NCI-H460 (cell line): ENCODE measurements at regions not wholly inside any gene's neighbourhood (a gene's known extent, or its start where the extent isn't known, plus 50 kb on each side); places are given as distances from the start of the nearest gene placed in this dataset.
"Not testable (repeated sequence)": the region's sequence is repeated elsewhere in the genome, so short reads cannot be mapped to it uniquely, and the experiment has no call there.

ENCODE experiments used
- DNase-seq: peaks from one replicate; pipeline ENCODE4 v3.0.0-alpha.2; 2016; ENCODE audit warnings: low read depth; ENCODE audit errors: extremely low read depth

DNA sequence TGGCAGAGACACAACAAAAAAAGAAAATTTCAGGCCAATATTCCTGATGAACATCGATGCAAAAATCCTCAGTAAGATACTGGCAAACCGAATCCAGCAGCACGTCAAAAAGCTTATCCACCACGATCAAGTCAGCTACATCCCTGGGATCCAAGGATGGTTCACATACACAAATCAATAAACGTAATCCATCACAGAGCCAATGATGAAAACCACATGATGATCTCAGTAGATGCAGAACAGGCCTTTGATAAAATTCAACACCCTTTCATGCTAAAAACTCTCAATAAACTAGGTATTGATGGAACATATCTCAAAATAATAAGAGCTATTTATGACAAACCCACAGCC is 382.1 kb downstream of the IPMK start:
- not testable (repeated sequence) for DNase-seq

GRCh38 chr10:57884965-57885617 is 382.6 kb downstream of the IPMK start:
- DNase-seq, result no peak

GRCh38 chr10:57884407-57884806 is 383.3 kb downstream of the IPMK start:
- no peak for DNase-seq

GRCh38 chr10:57880446-57881227 is 387.1 kb downstream of the IPMK start:
- DNase-seq, result no peak

DNA sequence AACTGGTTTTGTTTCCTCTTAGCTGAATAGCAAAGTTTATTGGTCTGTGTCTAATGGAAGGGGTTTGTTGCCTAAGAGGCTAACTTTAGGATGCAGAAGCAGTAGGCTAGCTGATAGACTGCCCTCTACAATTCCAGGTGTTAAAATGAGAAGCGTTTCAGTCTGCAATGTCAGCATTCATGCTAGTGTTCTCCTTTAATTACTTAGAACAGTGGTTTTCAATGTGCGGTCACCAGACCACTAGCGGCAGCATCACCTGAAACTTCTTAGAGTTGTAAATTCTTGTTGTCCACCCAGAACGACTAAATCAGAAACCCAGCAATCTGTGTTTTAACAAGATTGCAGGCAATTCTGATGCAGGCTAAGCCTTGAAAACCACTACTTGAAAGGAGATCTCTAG is 392.9 kb downstream of the IPMK start:
- no peak for DNase-seq

DNA sequence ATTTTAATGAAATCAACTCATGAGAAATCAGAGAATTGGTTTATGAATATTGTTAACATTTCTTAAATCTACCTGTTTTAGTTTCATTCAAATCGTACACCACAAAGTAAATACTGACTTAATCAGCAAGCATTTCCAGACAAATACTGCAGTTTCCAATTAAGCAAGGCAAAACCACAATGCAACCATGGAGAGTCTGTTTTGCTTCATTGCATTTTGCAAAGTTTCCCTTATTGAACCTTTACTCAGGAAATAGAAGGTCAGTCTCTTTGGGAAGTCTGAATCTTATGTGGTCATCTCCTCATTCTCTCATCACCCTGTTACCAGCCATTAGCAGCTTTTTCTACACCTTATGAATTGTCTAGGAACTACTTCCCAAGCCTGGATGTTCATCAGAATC is 400.5 kb downstream of the IPMK start:
- no peak for DNase-seq

DNA sequence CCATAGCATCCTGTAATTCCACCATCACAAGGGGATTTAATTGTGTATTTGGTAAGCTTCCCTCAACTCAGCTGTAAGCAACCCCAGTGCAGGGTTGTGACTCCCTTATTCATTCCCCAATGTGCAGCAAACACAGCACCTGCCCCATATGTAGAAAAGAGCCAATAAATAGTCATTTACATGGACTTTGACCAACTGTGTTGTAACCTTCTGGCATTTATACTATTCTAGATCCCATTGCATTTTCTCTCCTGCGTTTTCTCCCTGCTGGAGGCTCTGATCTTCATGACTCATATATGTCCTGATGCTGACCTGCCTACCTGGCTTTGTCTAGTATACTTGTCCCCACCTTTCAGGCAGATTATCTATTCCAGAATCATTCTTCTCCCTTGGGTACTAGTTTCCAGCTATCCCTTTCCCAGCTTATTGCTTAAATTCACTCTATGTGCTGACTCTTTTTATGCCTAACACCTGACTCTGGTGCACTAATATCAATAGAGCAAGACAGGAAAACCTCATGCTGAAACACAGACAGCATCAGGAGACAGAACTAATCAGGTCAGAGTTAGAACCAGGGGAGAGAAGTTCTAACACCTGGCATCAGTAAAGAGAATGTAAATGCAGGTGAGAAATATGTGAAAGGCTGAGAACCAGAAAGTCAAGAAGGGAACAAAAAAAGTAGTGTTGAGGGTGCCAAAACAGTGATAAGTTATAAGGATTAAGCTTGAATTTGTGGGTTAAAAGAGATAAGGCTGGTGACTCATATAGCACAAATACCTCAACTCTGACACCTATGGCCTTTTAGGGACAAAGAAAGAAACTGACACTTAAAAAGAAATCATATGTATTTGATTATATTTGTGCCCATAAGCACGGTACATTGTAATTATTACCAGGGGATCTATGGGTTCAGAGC is 402.7 kb downstream of the IPMK start:
- no peak for DNase-seq

DNA sequence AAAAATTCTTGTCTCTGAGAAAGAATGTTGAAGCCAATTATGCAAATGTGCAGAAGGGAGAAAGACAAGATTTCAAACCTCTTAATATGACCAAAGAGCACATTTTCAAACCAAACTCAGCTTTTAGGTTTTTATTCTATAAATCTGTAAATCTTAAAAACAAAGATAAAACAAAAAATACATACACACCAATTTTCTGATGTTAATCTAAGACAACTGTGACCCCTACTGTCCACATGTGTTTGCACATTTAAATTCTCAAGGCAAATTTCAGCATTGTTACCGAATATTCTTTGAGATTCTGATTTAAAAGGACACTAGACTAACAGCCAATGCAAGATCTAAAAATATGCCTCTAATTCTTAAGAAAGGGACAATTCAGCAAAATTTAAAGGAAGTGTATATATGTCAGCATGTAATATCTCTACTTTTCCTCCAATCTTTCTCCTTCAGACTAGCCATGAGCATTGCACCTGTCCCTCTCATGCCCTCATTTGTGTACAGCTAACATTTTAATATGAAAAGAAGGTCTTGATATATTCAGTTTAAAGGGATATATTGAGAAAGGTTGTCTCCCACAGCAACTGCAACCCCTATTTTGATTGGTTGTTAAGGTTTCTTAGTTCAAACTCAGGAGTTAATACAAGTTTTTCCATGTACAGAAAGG is 417.9 kb downstream of the IPMK start:
- DNase-seq, result no peak

- no peak for DNase-seq
These were observed 421.2 kb downstream of the IPMK start for GRCh38 chr10:57846307-57847065.

DNA sequence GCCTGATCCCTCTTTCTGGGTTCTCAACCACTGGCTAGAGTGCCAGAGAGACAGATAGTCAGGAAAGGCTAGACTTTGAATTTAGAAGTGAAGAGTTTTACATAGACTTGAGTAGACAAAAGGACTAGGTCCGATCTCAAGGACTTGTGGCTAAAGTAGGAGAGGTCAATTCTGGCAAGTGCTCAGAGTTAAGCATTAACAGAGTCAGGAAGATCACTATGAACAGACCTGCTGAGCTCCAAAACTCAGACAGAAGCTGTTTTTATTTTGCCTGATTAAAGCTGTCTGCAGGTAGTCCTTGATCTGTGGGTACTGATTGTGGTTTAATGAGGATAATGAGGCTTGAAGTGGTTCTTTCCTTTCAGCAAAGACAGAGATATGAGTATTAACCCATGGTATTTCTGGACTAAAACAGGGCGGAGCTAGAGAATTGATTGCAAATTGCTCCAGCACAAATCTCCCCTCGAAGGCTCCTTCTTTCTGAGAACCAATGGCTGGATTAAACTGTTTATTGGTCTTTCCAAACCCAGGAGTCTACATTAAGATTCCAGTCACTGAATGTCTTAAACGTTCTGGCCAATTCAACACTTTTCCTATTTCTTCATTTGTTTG is 423.2 kb downstream of the IPMK start:
- DNase-seq, result no peak

- DNase-seq, result no peak
These were observed 436.7 kb downstream of the IPMK start for GRCh38 chr10:57830877-57831560.

DNA sequence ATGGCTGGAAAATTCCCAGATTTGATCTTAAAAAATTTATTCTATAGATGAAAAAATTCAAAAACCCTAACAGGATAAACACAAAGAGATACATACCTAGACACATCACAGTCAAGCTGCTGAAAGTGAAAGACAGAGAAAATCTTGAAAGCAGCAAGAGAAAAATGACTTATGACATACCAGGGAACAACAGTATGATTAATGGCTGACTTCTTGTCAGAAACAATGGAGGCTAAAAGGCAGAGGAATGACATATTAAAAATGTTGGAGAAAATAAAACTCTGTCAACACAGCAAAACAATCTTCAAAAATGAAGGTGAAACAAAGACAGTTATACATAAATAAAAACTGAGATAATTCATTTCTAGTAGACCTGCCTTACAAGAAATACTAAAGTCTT is 442.7 kb downstream of the IPMK start:
- no peak for DNase-seq

- DNase-seq, result no peak
These were observed 444.3 kb downstream of the IPMK start for GRCh38 chr10:57823398-57823797.

GRCh38 chr10:57822965-57823364 is 444.7 kb downstream of the IPMK start:
- DNase-seq, result no peak

DNA sequence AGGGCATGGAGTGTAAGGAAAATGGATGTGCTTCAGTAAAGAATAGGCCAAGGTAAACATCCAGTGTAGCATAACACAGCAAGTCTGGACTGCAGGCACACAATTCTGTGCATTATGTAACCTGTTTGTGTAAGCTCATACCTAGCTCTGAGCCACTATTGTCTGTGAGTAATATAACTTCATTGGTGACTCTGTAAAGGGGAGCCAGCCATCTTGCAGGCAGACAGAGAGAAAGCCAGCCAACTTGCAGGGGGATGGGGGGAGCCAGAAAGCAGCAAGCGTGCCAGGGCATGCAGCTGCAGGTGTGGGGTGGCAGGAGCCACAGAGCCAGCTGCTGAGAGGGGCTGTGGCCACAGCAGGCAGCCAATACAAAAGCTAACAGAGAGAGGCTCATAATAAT is 449.2 kb downstream of the IPMK start:
- DNase-seq, result no peak

GRCh38 chr10:57817741-57818140 is 450.0 kb downstream of the IPMK start:
- no peak for DNase-seq

DNA sequence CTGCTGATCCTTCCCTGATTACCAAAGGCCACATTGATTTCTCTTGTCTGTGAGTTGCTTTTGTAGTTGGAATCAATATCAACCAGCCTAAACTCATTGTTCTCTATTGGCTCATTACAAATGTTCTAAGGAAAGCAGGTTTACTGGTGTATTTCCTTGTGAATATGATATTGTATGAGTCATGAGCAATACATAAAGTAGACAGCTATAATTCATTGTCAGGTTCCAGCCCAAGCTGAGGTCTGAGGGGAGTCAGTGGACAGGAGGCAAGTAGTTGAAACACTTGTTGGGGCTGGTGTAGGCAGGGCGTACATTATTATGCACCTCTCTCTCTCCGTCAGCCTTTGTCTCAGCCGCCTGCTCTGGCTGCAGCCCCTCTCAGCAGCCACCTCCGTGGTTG is 451.7 kb downstream of the IPMK start:
- DNase-seq, result no peak

GRCh38 chr10:57809961-57810360 is 457.7 kb downstream of the IPMK start:
- no peak for DNase-seq

GRCh38 chr10:57807906-57808305 is 459.8 kb downstream of the IPMK start:
- no peak for DNase-seq
